HL-60 (cell line): ENCODE measurements at regions not wholly inside any gene's neighbourhood (a gene's known extent, or its start where the extent isn't known, plus 50 kb on each side); places are given as distances from the start of the nearest gene placed in this dataset.

Experiments
- POLR2AphosphoS5 ChIP-seq: IDR thresholded peaks from 2 replicates; pipeline ENCODE4 v1.6.1; 2012; ENCODE audit warnings: low read depth
- TF ChIP-seq, protein P1 (sequence below): IDR thresholded peaks from one replicate; pipeline ENCODE4 v1.5.1; 2011; ENCODE audit warnings: low read length, control low read depth, inconsistent platforms; ENCODE audit not compliant: insufficient read depth
- TF ChIP-seq, protein P2 (sequence below): IDR thresholded peaks from 2 replicates; pipeline ENCODE4 v1.6.1; 2012; ENCODE audit warnings: low read depth; ENCODE audit not compliant: insufficient replicate concordance

DNA sequence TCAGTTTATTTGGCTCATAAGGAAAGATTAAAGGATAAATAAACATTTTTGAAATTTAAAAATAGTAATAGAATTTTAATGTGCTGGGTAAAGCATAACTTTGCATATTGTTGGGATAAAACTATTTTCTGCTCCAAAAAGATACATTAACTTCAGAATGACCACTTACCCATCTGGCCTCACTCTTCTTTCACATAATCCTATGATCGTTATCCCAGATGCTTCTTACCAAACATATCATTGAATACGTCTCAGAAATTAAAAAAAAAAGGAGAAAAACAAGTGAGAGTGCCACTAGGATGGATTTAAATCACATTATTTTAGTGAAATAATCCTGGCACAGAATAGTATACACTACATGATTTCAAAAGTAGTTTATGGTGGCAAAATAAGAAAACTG lies 677.5 kb upstream of the ZWINT start:
- TF ChIP-seq, protein P1, sequence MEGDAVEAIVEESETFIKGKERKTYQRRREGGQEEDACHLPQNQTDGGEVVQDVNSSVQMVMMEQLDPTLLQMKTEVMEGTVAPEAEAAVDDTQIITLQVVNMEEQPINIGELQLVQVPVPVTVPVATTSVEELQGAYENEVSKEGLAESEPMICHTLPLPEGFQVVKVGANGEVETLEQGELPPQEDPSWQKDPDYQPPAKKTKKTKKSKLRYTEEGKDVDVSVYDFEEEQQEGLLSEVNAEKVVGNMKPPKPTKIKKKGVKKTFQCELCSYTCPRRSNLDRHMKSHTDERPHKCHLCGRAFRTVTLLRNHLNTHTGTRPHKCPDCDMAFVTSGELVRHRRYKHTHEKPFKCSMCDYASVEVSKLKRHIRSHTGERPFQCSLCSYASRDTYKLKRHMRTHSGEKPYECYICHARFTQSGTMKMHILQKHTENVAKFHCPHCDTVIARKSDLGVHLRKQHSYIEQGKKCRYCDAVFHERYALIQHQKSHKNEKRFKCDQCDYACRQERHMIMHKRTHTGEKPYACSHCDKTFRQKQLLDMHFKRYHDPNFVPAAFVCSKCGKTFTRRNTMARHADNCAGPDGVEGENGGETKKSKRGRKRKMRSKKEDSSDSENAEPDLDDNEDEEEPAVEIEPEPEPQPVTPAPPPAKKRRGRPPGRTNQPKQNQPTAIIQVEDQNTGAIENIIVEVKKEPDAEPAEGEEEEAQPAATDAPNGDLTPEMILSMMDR, result no peak
- TF ChIP-seq POLR2AphosphoS5, result no peak
- TF ChIP-seq, protein P2, sequence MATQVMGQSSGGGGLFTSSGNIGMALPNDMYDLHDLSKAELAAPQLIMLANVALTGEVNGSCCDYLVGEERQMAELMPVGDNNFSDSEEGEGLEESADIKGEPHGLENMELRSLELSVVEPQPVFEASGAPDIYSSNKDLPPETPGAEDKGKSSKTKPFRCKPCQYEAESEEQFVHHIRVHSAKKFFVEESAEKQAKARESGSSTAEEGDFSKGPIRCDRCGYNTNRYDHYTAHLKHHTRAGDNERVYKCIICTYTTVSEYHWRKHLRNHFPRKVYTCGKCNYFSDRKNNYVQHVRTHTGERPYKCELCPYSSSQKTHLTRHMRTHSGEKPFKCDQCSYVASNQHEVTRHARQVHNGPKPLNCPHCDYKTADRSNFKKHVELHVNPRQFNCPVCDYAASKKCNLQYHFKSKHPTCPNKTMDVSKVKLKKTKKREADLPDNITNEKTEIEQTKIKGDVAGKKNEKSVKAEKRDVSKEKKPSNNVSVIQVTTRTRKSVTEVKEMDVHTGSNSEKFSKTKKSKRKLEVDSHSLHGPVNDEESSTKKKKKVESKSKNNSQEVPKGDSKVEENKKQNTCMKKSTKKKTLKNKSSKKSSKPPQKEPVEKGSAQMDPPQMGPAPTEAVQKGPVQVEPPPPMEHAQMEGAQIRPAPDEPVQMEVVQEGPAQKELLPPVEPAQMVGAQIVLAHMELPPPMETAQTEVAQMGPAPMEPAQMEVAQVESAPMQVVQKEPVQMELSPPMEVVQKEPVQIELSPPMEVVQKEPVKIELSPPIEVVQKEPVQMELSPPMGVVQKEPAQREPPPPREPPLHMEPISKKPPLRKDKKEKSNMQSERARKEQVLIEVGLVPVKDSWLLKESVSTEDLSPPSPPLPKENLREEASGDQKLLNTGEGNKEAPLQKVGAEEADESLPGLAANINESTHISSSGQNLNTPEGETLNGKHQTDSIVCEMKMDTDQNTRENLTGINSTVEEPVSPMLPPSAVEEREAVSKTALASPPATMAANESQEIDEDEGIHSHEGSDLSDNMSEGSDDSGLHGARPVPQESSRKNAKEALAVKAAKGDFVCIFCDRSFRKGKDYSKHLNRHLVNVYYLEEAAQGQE, result no peak
